K562 (cell line): ENCODE measurements at regions not wholly inside any gene's neighbourhood (a gene's known extent, or its start where the extent isn't known, plus 50 kb on each side); places are given as distances from the start of the nearest gene placed in this dataset.

Experiments used
- ATAC-seq: fragments of 200-7000 bp; cut with Tn5 transposase; 3 replicates; pipeline ENCODE4 v1.9.1; 2020; ENCODE audit warnings: moderate library complexity
- BruUV-seq: library from RNA; stranded (reverse); fragments of 400-500 nt; replicated peaks from 2 replicates; lab custom pipeline; 2021; lab: Mats Ljungman, UMichigan
- CTCF ChIA-PET: fragments of 300-600 bp; formaldehyde crosslinking; extraction: SDS; loops from one replicate; lab custom pipeline; 2021; ENCODE audit warnings: low intra/inter-chr PET ratio; lab: Yijun Ruan, JAX
- POLR2A ChIA-PET: fragments of 300-600, 350-650 bp; sonication (Branson Sonifier 250); formaldehyde crosslinking; extraction: SDS; loops from one replicate; lab custom pipeline; 2021; ENCODE audit warnings: antibody characterized with exemption, inconsistent platforms; lab: Yijun Ruan, JAX
- DNase-seq, 4 experiments: peaks; one replicate each; pipeline versions ENCODE4 v3.0.0 to v3.0.0-alpha.2; 2011 to 2018; ENCODE audit warnings: low spot score in 3 of 4, mixed read lengths in 3 of 4; ENCODE audit errors: extremely low read depth in 1 of 4
- FAIRE-seq: peaks from 2 replicates; lab custom pipeline; 2011; peaks lifted over from hg19 to GRCh38; lab: Jason Lieb, UNC
- H2AFZ ChIP-seq: 2 replicates; pipeline ENCODE4 v1.6.0; 2011; ENCODE audit warnings: low read depth, low read length, control low read depth, inconsistent platforms
- H3K27ac ChIP-seq: fragments of 200-600 bp; 3 replicates; pipeline ENCODE4 v1.8.0; 2011; ENCODE audit warnings: low read depth, mild to moderate bottlenecking, control low read depth, inconsistent platforms, low read length, moderate library complexity, mixed read lengths; ENCODE audit errors: extremely low read depth
- H3K27me3 ChIP-seq, 2 experiments: fragments of 300-600 bp in 1 of 2; 2 replicates in 1 of 2; 3 replicates in 1 of 2; pipeline versions ENCODE4 v1.6.0 to v1.8.0; 2011; ENCODE audit warnings: inconsistent platforms in 2 of 2, low read length in 2 of 2, mild to moderate bottlenecking in 1 of 2, mixed read lengths in 1 of 2, moderate library complexity in 1 of 2; ENCODE audit not compliant: control insufficient read depth in 2 of 2, insufficient read depth in 2 of 2
- H3K36me3 ChIP-seq: fragments of 300-600 bp; 3 replicates; pipeline ENCODE4 v1.8.0; 2011; ENCODE audit warnings: mild to moderate bottlenecking, low read length, inconsistent platforms; ENCODE audit not compliant: control insufficient read depth, insufficient read depth
- H3K4me1 ChIP-seq, 2 experiments: fragments of 200-600 bp in 1 of 2; replicated peaks in 1 of 2; 2 replicates in 1 of 2; 3 replicates in 1 of 2; pipeline versions ENCODE4 v1.5.1 to v1.8.0; 2011; ENCODE audit warnings: inconsistent platforms in 2 of 2, low read length in 2 of 2, mild to moderate bottlenecking in 1 of 2, mixed read lengths in 1 of 2, moderate library complexity in 1 of 2; ENCODE audit not compliant: control insufficient read depth in 2 of 2, insufficient read depth in 2 of 2
- H3K4me2 ChIP-seq: 2 replicates; pipeline ENCODE4 v1.6.1; 2011; ENCODE audit warnings: low read length, control low read depth, inconsistent platforms, mixed read lengths; ENCODE audit not compliant: insufficient read depth
- H3K4me3 ChIP-seq: fragments of 200-600 bp; sonication (generic), shearing (Covaris generic); 2 replicates; pipeline ENCODE4 v1.5.1; 2016; ENCODE audit warnings: control low read depth, inconsistent platforms
- H3K79me2 ChIP-seq: fragments of 200-600 bp; 3 replicates; pipeline ENCODE4 v1.8.0; 2011; ENCODE audit warnings: low read length, inconsistent platforms; ENCODE audit not compliant: control insufficient read depth, insufficient read depth
- H3K9ac ChIP-seq, 2 experiments: 2 replicates each; pipeline versions ENCODE4 v1.6.0 to v1.6.1; 2011; ENCODE audit warnings: low read depth in 2 of 2, low read length in 2 of 2, control low read depth in 1 of 2, inconsistent platforms in 1 of 2, mild to moderate bottlenecking in 1 of 2, mixed read lengths in 1 of 2; ENCODE audit not compliant: insufficient read depth in 1 of 2
- H3K9me1 ChIP-seq: one replicate; pipeline ENCODE4 v1.6.0; 2011; ENCODE audit warnings: inconsistent platforms, mild to moderate bottlenecking, low read length, moderate library complexity; ENCODE audit not compliant: control insufficient read depth, insufficient read depth
- H3K9me3 ChIP-seq: replicated peaks from 2 replicates; pipeline ENCODE4 v1.5.1; 2011; ENCODE audit warnings: low read depth, low read length, inconsistent platforms; ENCODE audit not compliant: control insufficient read depth, insufficient read depth
- H4K20me1 ChIP-seq: replicated peaks from 2 replicates; pipeline ENCODE4 v1.6.1; 2011; ENCODE audit warnings: low read length, inconsistent platforms, mixed read lengths; ENCODE audit not compliant: control insufficient read depth, insufficient read depth
- CBX5 ChIP-seq: IDR thresholded peaks from 2 replicates; pipeline ENCODE4 v1.6.1; 2014; ENCODE audit warnings: low read depth, borderline replicate concordance
- CC2D1A ChIP-seq: fragments of 450-650 bp; IDR thresholded peaks from 2 replicates; pipeline ENCODE4 v1.6.1; 2017; ENCODE audit warnings: mild to moderate bottlenecking
- FOXK1 ChIP-seq: sonication (generic); formaldehyde crosslinking; IDR thresholded peaks from 2 replicates; pipeline ENCODE4 v1.8.0; 2022; ENCODE audit warnings: missing genetic modification reagents, mild to moderate bottlenecking, borderline replicate concordance
- MTA2 ChIP-seq: fragments of 450-650 bp; IDR thresholded peaks from 2 replicates; pipeline ENCODE4 v1.6.1; 2016; ENCODE audit warnings: low read depth
- POLR2G ChIP-seq: fragments of 200-400 bp; formaldehyde crosslinking; IDR thresholded peaks from 2 replicates; pipeline ENCODE4 v1.6.1; 2017; ENCODE audit warnings: low read depth, mild to moderate bottlenecking, antibody characterized with exemption, low read length, moderate library complexity
- POU5F1 ChIP-seq: fragments of 150-350 bp; IDR thresholded peaks from 2 replicates; pipeline ENCODE4 v1.6.1; 2014; ENCODE audit warnings: borderline replicate concordance, low read length, low read depth, mild to moderate bottlenecking; ENCODE audit not compliant: partially characterized antibody
- PPARD ChIP-seq: fragments of 250-450 bp; sonication (Bioruptor Pico); IDR thresholded peaks from 2 replicates; pipeline ENCODE4 v1.8.0; 2022; ENCODE audit warnings: inconsistent platforms, mild to moderate bottlenecking, moderate library complexity
- SMAD1 ChIP-seq: fragments of 150-350 bp; IDR thresholded peaks from 2 replicates; pipeline ENCODE4 v1.6.1; 2014; ENCODE audit warnings: low read length, low read depth; ENCODE audit not compliant: partially characterized antibody
- ZNF174 ChIP-seq: fragments of 250-450 bp; sonication (Bioruptor Pico); IDR thresholded peaks from 2 replicates; pipeline ENCODE4 v1.4.0; 2020; ENCODE audit warnings: mild to moderate bottlenecking
- ZNF184 ChIP-seq: sonication (generic); formaldehyde crosslinking; IDR thresholded peaks from 2 replicates; pipeline ENCODE4 v1.5.0; 2020; ENCODE audit warnings: missing genetic modification reagents
- ZNF347 ChIP-seq: fragments of 450-650 bp; formaldehyde crosslinking; IDR thresholded peaks from 2 replicates; pipeline ENCODE4 v1.4.0; 2020; ENCODE audit warnings: low read depth, mild to moderate bottlenecking, moderate library complexity
- WGBS: fragments of 100-300 bp; shearing (Covaris generic); methylation state at CpG from one replicate; pipeline ENCODE4 v1.1.6; 2016; ENCODE audit warnings: low coverage, mixed read lengths; ENCODE audit not compliant: insufficient coverage; ENCODE audit errors: missing lambda C conversion rate; 5-methylcytosine and 5-hydroxymethylcytosine counted together
- in situ Hi-C: fragments of 300-500 bp; cut with MboI; formaldehyde crosslinking; loops from 4 replicates; pipeline ENCODE4 v1.15.0; 2018; ENCODE audit warnings: inconsistent platforms, mixed read lengths
- intact Hi-C: fragments of 100-400 bp; cut with micrococcal nuclease; formaldehyde crosslinking; loops from 2 replicates; pipeline ENCODE4 v1.14.2; 2022
- TF ChIP-seq, protein P1 (sequence below): IDR thresholded peaks from 2 replicates; pipeline ENCODE4 v1.6.1; 2014; ENCODE audit warnings: antibody characterized with exemption
- TF ChIP-seq, protein P2 (sequence below): fragments of 250-450 bp; sonication (Bioruptor Pico); IDR thresholded peaks from 2 replicates; pipeline ENCODE4 v1.8.0; 2022; ENCODE audit warnings: moderate library complexity, mild to moderate bottlenecking, inconsistent platforms

GRCh38 chr4:26145212-26145611, 175.6 kb upstream of the RBPJ start:
- DNase-seq (no peak), ATAC-seq (no peak), FAIRE-seq (no peak)
- WGBS = 0% methylated on average over 3 of the region's 3 CpGs
- Histone ChIP-seq H3K27ac (no peak overlapping the region), H3K4me3 (no peak overlapping the region), H3K9ac (no peak overlapping the region), H3K36me3 (no peaks in the 10 kb centered on the region), H3K9me3 (no peaks in the 10 kb centered on the region), H3K4me1 (no peaks in the 10 kb centered on the region), H2AFZ (no peak overlapping the region), H4K20me1 (no peaks in the 10 kb centered on the region), H3K4me2 (no peak overlapping the region), H3K9me1 (no peaks in the 10 kb centered on the region), H3K79me2 (no peaks in the 10 kb centered on the region), H3K27me3 (peaks cover 0 to 5% of the 10 kb centered on the region in 2 experiments; a peak in 4 of 5 replicates)
- BruUV-seq = no TSS peak
- ChIA-PET POLR2A (no interaction called here), CTCF (no interaction called here)
- in situ Hi-C loops = no loop called here
- intact Hi-C loops = no loop called here
- TF ChIP-seq ZNF184 = no peak
- TF ChIP-seq SMAD1 = no peak
- TF ChIP-seq, protein P1, sequence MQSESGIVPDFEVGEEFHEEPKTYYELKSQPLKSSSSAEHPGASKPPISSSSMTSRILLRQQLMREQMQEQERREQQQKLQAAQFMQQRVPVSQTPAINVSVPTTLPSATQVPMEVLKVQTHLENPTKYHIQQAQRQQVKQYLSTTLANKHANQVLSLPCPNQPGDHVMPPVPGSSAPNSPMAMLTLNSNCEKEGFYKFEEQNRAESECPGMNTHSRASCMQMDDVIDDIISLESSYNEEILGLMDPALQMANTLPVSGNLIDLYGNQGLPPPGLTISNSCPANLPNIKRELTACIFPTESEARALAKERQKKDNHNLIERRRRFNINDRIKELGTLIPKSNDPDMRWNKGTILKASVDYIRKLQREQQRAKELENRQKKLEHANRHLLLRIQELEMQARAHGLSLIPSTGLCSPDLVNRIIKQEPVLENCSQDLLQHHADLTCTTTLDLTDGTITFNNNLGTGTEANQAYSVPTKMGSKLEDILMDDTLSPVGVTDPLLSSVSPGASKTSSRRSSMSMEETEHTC = no peak
- TF ChIP-seq ZNF174 (CRISPR knock-in tag) = no peak
- no peak for TF ChIP-seq PPARD (CRISPR knock-in tag)
- no peak for TF ChIP-seq POLR2G
- TF ChIP-seq MTA2 = no peak
- no peak for TF ChIP-seq FOXK1 (CRISPR knock-in tag)
- TF ChIP-seq ZNF347 (CRISPR knock-in tag) = no peak
- TF ChIP-seq, protein P2, sequence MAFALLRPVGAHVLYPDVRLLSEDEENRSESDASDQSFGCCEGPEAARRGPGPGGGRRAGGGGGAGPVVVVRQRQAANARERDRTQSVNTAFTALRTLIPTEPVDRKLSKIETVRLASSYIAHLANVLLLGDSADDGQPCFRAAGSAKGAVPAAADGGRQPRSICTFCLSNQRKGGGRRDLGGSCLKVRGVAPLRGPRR = no peak
- TF ChIP-seq POU5F1 = no peak
- TF ChIP-seq CBX5 = no peak
- no peak for TF ChIP-seq CC2D1A
